MM.1S (cell line): ENCODE measurements at regions not wholly inside any gene's neighbourhood (a gene's known extent, or its start where the extent isn't known, plus 50 kb on each side); places are given as distances from the start of the nearest gene placed in this dataset.
"Not testable (repeated sequence)": the region's sequence is repeated elsewhere in the genome, so short reads cannot be mapped to it uniquely, and the experiment has no call there.

ENCODE experiments used
- DNase-seq: peaks from one replicate; pipeline ENCODE4 v3.0.0-alpha.2; 2015
- H2AFZ ChIP-seq: fragments of 300-600 bp; sonication (generic); 2 replicates; pipeline ENCODE4 v1.6.0; 2016; ENCODE audit warnings: antibody characterized with exemption, low read length
- H3F3A ChIP-seq: fragments of 300-600 bp; sonication (generic); 2 replicates; pipeline ENCODE4 v1.6.1; 2016; ENCODE audit warnings: mild to moderate bottlenecking, antibody characterized with exemption, low read length, moderate library complexity, mixed read lengths; ENCODE audit not compliant: insufficient read depth
- H3K27ac ChIP-seq: fragments of 300-600 bp; sonication (generic); 2 replicates; pipeline ENCODE4 v1.5.1; 2016; ENCODE audit warnings: mild to moderate bottlenecking, low read length
- H3K27me3 ChIP-seq: fragments of 300-600 bp; sonication (generic); replicated peaks from 2 replicates; pipeline ENCODE4 v1.6.0; 2016; ENCODE audit warnings: low read length; ENCODE audit not compliant: insufficient read depth
- H3K36me3 ChIP-seq: fragments of 300-600 bp; sonication (generic); replicated peaks from 2 replicates; pipeline ENCODE4 v1.6.1; 2016; ENCODE audit warnings: mild to moderate bottlenecking, low read length, mixed read lengths; ENCODE audit not compliant: insufficient read depth
- H3K4me1 ChIP-seq: fragments of 300-600 bp; sonication (generic); 2 replicates; pipeline ENCODE4 v1.6.1; 2016; ENCODE audit warnings: low read length, mixed read lengths
- H3K4me2 ChIP-seq: fragments of 300-600 bp; sonication (generic); 2 replicates; pipeline ENCODE4 v1.6.0; 2016; ENCODE audit warnings: low read depth, low read length
- H3K4me3 ChIP-seq: fragments of 300-600 bp; sonication (generic); 2 replicates; pipeline ENCODE4 v1.5.1; 2016; ENCODE audit warnings: low read length, mixed read lengths
- H3K79me2 ChIP-seq: fragments of 300-600 bp; sonication (generic); 2 replicates; pipeline ENCODE4 v1.6.1; 2016; ENCODE audit warnings: mixed run types, low read length, mixed read lengths
- H3K9ac ChIP-seq: fragments of 300-600 bp; sonication (generic); 2 replicates; pipeline ENCODE4 v1.6.1; 2016; ENCODE audit warnings: low read length, mixed read lengths
- H3K9me2 ChIP-seq: fragments of 300-600 bp; sonication (generic); replicated peaks from 2 replicates; pipeline ENCODE4 v1.6.1; 2016; ENCODE audit warnings: mild to moderate bottlenecking, low read length, mixed read lengths; ENCODE audit not compliant: insufficient read depth
- H3K9me3 ChIP-seq: fragments of 300-600 bp; sonication (generic); replicated peaks from 2 replicates; pipeline ENCODE4 v1.6.1; 2016; ENCODE audit warnings: mild to moderate bottlenecking, low read length, mixed read lengths; ENCODE audit not compliant: insufficient read depth
- H4K20me1 ChIP-seq: fragments of 300-600 bp; sonication (generic); 2 replicates; pipeline ENCODE4 v1.6.1; 2016; ENCODE audit warnings: mild to moderate bottlenecking, low read length, moderate library complexity, mixed read lengths; ENCODE audit not compliant: insufficient read depth
- CTCF ChIP-seq: fragments of 300-600 bp; sonication (generic); IDR thresholded peaks from 2 replicates; pipeline ENCODE4 v1.5.1; 2016; ENCODE audit warnings: antibody characterized with exemption, low read length, mixed read lengths
- EZH2 ChIP-seq: fragments of 300-600 bp; sonication (generic); optimal IDR thresholded peaks from 2 replicates; pipeline ENCODE3; 2017; ENCODE audit warnings: low read depth, mild to moderate bottlenecking, antibody characterized with exemption, low read length, mixed read lengths
- EZH2phosphoT487 ChIP-seq: fragments of 300-600 bp; sonication (generic); IDR thresholded peaks from 2 replicates; pipeline ENCODE4 v1.6.1; 2018; ENCODE audit warnings: antibody characterized with exemption, low read length

GRCh38 chrY:10993955-10994354 is 1466.3 kb downstream of the TSPY10 start:
- Histone ChIP-seq H3K9me3 (no peaks in the 10 kb centered on the region), H3K4me3 (no peak overlapping the region), H3K27me3 (no peaks in the 10 kb centered on the region), H3K4me2 (no peak overlapping the region), H2AFZ (no peak overlapping the region), H3K79me2 (no peaks in the 10 kb centered on the region), H3F3A (no peaks in the 10 kb centered on the region), H3K36me3 (no peaks in the 10 kb centered on the region), H3K4me1 (no peaks in the 10 kb centered on the region), H3K9ac (no peak overlapping the region), H4K20me1 (no peaks in the 10 kb centered on the region), H3K9me2 (no peaks in the 10 kb centered on the region), H3K27ac (no peak overlapping the region)
- no peak for DNase-seq
- TF ChIP-seq EZH2phosphoT487 (no peak), EZH2 (no peak), CTCF (no peak)

- not testable (repeated sequence) for H3K27ac ChIP-seq, H3K4me2 ChIP-seq, H4K20me1 ChIP-seq, H2AFZ ChIP-seq, H3K27me3 ChIP-seq, H3K36me3 ChIP-seq, H3K9me2 ChIP-seq, H3K9ac ChIP-seq, DNase-seq, H3K4me1 ChIP-seq, H3F3A ChIP-seq, H3K4me3 ChIP-seq, H3K9me3 ChIP-seq, H3K79me2 ChIP-seq
Measured at GRCh38 chrY:10999715-11000114, 1472.0 kb downstream of the TSPY10 start.

- not testable (repeated sequence) for H3K9me2 ChIP-seq, H4K20me1 ChIP-seq, H3K27me3 ChIP-seq, H3K4me1 ChIP-seq, H3K36me3 ChIP-seq, H3K4me3 ChIP-seq, H3K9me3 ChIP-seq, H3K27ac ChIP-seq, DNase-seq, H3K4me2 ChIP-seq, H3K79me2 ChIP-seq, H3K9ac ChIP-seq, H2AFZ ChIP-seq, H3F3A ChIP-seq
Measured at GRCh38 chrY:11014229-11014628, 1486.5 kb downstream of the TSPY10 start.

GRCh38 chrY:11022734-11023133 is 1495.1 kb downstream of the TSPY10 start:
- Histone ChIP-seq H3K36me3 (no peaks in the 10 kb centered on the region), H3K4me1 (no peaks in the 10 kb centered on the region), H2AFZ (no peak overlapping the region), H3K4me2 (no peak overlapping the region), H4K20me1 (no peaks in the 10 kb centered on the region), H3K27ac (no peak overlapping the region), H3K9me3 (no peaks in the 10 kb centered on the region), H3K9ac (no peak overlapping the region), H3F3A (no peaks in the 10 kb centered on the region), H3K9me2 (no peaks in the 10 kb centered on the region), H3K4me3 (no peak overlapping the region), H3K79me2 (no peaks in the 10 kb centered on the region), H3K27me3 (no peaks in the 10 kb centered on the region)
- DNase-seq, result no peak
- no peak for TF ChIP-seq CTCF
- TF ChIP-seq EZH2, result no peak
- TF ChIP-seq EZH2phosphoT487, result no peak
